Fibroblast of lung (primary cell): ENCODE measurements at regions not wholly inside any gene's neighbourhood (a gene's known extent, or its start where the extent isn't known, plus 50 kb on each side); places are given as distances from the start of the nearest gene placed in this dataset.

ENCODE experiments used
- DNase-seq, 2 donors: peaks; one replicate each; pipeline versions ENCODE4 v3.0.0 to v3.0.0-alpha.2; 2010; ENCODE audit warnings: low read depth in 2 of 2
- H2AFZ ChIP-seq: 2 replicates; pipeline ENCODE4 v1.5.1; 2012; ENCODE audit warnings: low read length, control low read depth, inconsistent platforms
- H3K27ac ChIP-seq: 2 replicates; pipeline ENCODE4 v1.5.1; 2011; ENCODE audit warnings: low read length, control low read depth; ENCODE audit not compliant: insufficient read depth
- H3K27me3 ChIP-seq: 2 replicates; pipeline ENCODE4 v1.5.1; 2011; ENCODE audit warnings: mild to moderate bottlenecking, low read length; ENCODE audit not compliant: control insufficient read depth, insufficient read depth
- H3K36me3 ChIP-seq: 2 replicates; pipeline ENCODE4 v1.5.1; 2011; ENCODE audit warnings: low read length; ENCODE audit not compliant: control insufficient read depth, insufficient read depth
- H3K4me1 ChIP-seq: 2 replicates; pipeline ENCODE4 v1.5.1; 2011; ENCODE audit warnings: low read length; ENCODE audit not compliant: control insufficient read depth, insufficient read depth; ENCODE audit errors: extremely low read depth
- H3K4me2 ChIP-seq: 2 replicates; pipeline ENCODE4 v1.5.1; 2011; ENCODE audit warnings: low read length, control low read depth; ENCODE audit not compliant: insufficient read depth; ENCODE audit errors: extremely low read depth
- H3K4me3 ChIP-seq, 4 experiments: fragments of 200-600 bp in 1 of 4; sonication (generic) in 1 of 4; replicated peaks in 1 of 4; 2 replicates each; pipeline ENCODE4 v1.5.1; 2011 to 2016; ENCODE audit warnings: low read length in 4 of 4, low read depth in 3 of 4, mild to moderate bottlenecking in 3 of 4, control low read depth in 2 of 4, inconsistent platforms in 1 of 4, mixed read lengths in 1 of 4; ENCODE audit not compliant: insufficient read depth in 1 of 4; ENCODE audit errors: control extremely low read depth in 1 of 4
- H3K79me2 ChIP-seq: 2 replicates; pipeline ENCODE4 v1.5.1; 2012; ENCODE audit warnings: mild to moderate bottlenecking, low read length, inconsistent platforms; ENCODE audit not compliant: control insufficient read depth, insufficient read depth
- H3K9ac ChIP-seq: 2 replicates; pipeline ENCODE4 v1.5.1; 2011; ENCODE audit warnings: mild to moderate bottlenecking, low read length, control low read depth; ENCODE audit not compliant: insufficient read depth
- H3K9me3 ChIP-seq: 2 replicates; pipeline ENCODE4 v1.5.1; 2012; ENCODE audit warnings: low read depth, low read length; ENCODE audit not compliant: control insufficient read depth, insufficient read depth
- H4K20me1 ChIP-seq: 2 replicates; pipeline ENCODE4 v1.5.1; 2011; ENCODE audit warnings: low read length; ENCODE audit not compliant: control insufficient read depth, insufficient read depth; ENCODE audit errors: extremely low read depth
- CTCF ChIP-seq, 2 donors: IDR thresholded peaks in 1 of 2; conservative IDR thresholded peaks in 1 of 2; 1 replicate in 1 of 2; 2 replicates in 1 of 2; pipeline ENCODE4 v1.5.1; 2011 to 2012; ENCODE audit warnings: low read length in 2 of 2, control low read depth in 1 of 2, inconsistent platforms in 1 of 2, low read depth in 1 of 2, mild to moderate bottlenecking in 1 of 2
- EZH2 ChIP-seq: IDR thresholded peaks from 2 replicates; pipeline ENCODE4 v1.5.1; 2012; ENCODE audit warnings: low read length, control low read depth, mild to moderate bottlenecking; ENCODE audit errors: missing control alignments

- H3K9ac ChIP-seq = no peak overlapping the region
- H3K27ac ChIP-seq = no peak overlapping the region
- H4K20me1 ChIP-seq = no peaks in the 10 kb centered on the region
- no peaks in the 10 kb centered on the region for H3K79me2 ChIP-seq
- TF ChIP-seq EZH2 (no peak), CTCF (conservative IDR thresholded peaks at IDR 0.05 in 1 of 2, IDR thresholded peaks at IDR 0.05 in 1 of 2; ENCODE audit: low read depth in 1 of 2, low read length in 2 of 2) (no peak)
- no peaks in the 10 kb centered on the region for H3K27me3 ChIP-seq
- no peaks in the 10 kb centered on the region for H3K4me1 ChIP-seq
- no peak overlapping the region for H3K4me2 ChIP-seq
- H3K4me3 ChIP-seq = no peak overlapping the region
- DNase-seq = no peak
- H2AFZ ChIP-seq = no peak overlapping the region
- no peaks in the 10 kb centered on the region for H3K36me3 ChIP-seq
- H3K9me3 ChIP-seq = no peaks in the 10 kb centered on the region
These were observed 269.1 kb downstream of the KIF4B start for GRCh38 chr5:155282503-155283107.

- DNase-seq = no peak
- no peaks in the 10 kb centered on the region for H3K27me3 ChIP-seq
- no peak overlapping the region for H3K4me3 ChIP-seq
- H3K79me2 ChIP-seq = no peaks in the 10 kb centered on the region
- H2AFZ ChIP-seq = no peak overlapping the region
- H3K9ac ChIP-seq = no peak overlapping the region
- no peak overlapping the region for H3K4me2 ChIP-seq
- no peak overlapping the region for H3K27ac ChIP-seq
- no peaks in the 10 kb centered on the region for H3K36me3 ChIP-seq
- H4K20me1 ChIP-seq = no peaks in the 10 kb centered on the region
- no peaks in the 10 kb centered on the region for H3K9me3 ChIP-seq
- no peaks in the 10 kb centered on the region for H3K4me1 ChIP-seq
- TF ChIP-seq CTCF (conservative IDR thresholded peaks at IDR 0.05 in 1 of 2, IDR thresholded peaks at IDR 0.05 in 1 of 2; ENCODE audit: low read depth in 1 of 2, low read length in 2 of 2) (no peak), EZH2 (no peak)
These were observed 272.2 kb downstream of the KIF4B start for GRCh38 chr5:155285706-155286105.

- Histone ChIP-seq H3K9me3 (no peaks in the 10 kb centered on the region), H2AFZ (no peak overlapping the region), H3K27me3 (no peaks in the 10 kb centered on the region), H3K4me1 (no peaks in the 10 kb centered on the region), H4K20me1 (no peaks in the 10 kb centered on the region), H3K79me2 (no peaks in the 10 kb centered on the region), H3K27ac (no peak overlapping the region), H3K36me3 (no peaks in the 10 kb centered on the region), H3K4me3 (no peak overlapping the region), H3K4me2 (no peak overlapping the region), H3K9ac (no peak overlapping the region)
- TF ChIP-seq EZH2 = no peak
- TF ChIP-seq CTCF (conservative IDR thresholded peaks at IDR 0.05 in 1 of 2, IDR thresholded peaks at IDR 0.05 in 1 of 2; ENCODE audit: low read depth in 1 of 2, low read length in 2 of 2) = no peak
- DNase-seq = no peak
These were observed 277.4 kb downstream of the KIF4B start for GRCh38 chr5:155290937-155291336.
